ENCODE measurements at regions not wholly inside any gene's neighbourhood (a gene's known extent, or its start where the extent isn't known, plus 50 kb on each side); places are given as distances from the start of the nearest gene placed in this dataset.

DNA sequence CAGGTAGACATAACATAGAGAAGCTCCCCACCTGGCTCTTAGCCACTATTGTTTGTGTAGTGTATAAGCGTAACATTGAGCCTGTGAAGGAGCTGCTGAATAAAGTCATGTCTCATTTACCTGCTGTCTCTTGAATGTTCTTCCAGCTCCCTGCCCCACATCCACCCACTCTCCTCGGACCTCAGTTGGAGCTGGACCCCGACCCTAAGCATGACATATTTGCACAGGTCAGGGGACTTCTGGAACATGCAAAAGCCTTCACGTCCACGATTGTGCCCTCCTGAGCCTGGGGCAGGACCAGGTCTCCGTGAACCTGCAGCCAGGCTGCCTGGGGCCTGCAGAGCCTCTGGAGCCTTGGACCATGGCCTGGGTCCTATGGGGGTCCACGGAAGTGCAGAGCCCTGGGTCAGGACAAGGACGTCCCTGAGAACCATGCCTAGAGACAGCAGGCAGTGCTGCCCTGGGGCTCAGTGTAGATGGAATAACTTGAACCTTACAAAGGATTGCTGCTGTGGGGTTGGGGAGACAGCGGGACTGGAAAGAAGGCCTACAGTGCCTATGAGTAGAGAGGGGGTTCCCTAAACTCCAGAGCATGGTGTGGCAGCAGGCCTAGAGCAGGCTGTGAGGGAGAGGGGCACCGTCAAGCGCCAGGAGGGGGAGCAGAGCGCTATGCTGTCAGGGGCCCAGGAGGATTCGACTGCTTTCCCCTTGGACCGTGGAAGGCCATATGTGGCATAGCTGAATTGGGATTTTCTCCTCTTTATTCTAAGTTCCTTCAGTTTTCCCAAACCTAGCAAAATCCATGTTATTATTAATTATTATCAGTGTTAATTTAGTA is 99.9 kb upstream of the ZNF236 start:
- no peak for TF ChIP-seq POLR2A (IDR thresholded peaks at IDR 0.05; ENCODE audit: low read length)
- no peak for TF ChIP-seq GATA1 (IDR thresholded peaks at IDR 0.05; ENCODE audit: low read depth, low read length)
